HG03108 (cell line): ENCODE measurements at regions not wholly inside any gene's neighbourhood (a gene's known extent, or its start where the extent isn't known, plus 50 kb on each side); places are given as distances from the start of the nearest gene placed in this dataset.

Experiments
- ATAC-seq: cut with Tn5 transposase; IDR thresholded peaks from one replicate; pipeline ENCODE4 v1.9.1; 2021; ENCODE audit warnings: moderate library complexity; ENCODE audit not compliant: unreplicated experiment

- ATAC-seq: no peak
These were observed 488.0 kb upstream of the B3GALT2 start for GRCh38 chr1:193674292-193674944.

GRCh38 chr1:193666485-193667083, 480.2 kb upstream of the B3GALT2 start:
- no peak for ATAC-seq

- ATAC-seq: no peak
These were observed 477.6 kb upstream of the B3GALT2 start for GRCh38 chr1:193663965-193664364.

- ATAC-seq: no peak
These were observed 475.6 kb upstream of the B3GALT2 start for GRCh38 chr1:193662030-193662429.

- ATAC-seq: no peak
These were observed 475.0 kb upstream of the B3GALT2 start for GRCh38 chr1:193661385-193661784.

GRCh38 chr1:193660428-193660827, 474.0 kb upstream of the B3GALT2 start:
- ATAC-seq: no peak

- no peak for ATAC-seq
These were observed 472.3 kb upstream of the B3GALT2 start for GRCh38 chr1:193658691-193659090.

GRCh38 chr1:193658081-193658480, 471.7 kb upstream of the B3GALT2 start:
- no peak for ATAC-seq

GRCh38 chr1:193657552-193657951, 471.1 kb upstream of the B3GALT2 start:
- ATAC-seq: no peak

- no peak for ATAC-seq
These were observed 470.4 kb upstream of the B3GALT2 start for GRCh38 chr1:193656841-193657240.

- ATAC-seq: no peak
These were observed 468.7 kb upstream of the B3GALT2 start for GRCh38 chr1:193654951-193655735.

- ATAC-seq: no peak
These were observed 463.2 kb upstream of the B3GALT2 start for GRCh38 chr1:193649587-193649986.

- ATAC-seq: no peak
These were observed 448.5 kb upstream of the B3GALT2 start for GRCh38 chr1:193634876-193635275.

- no peak for ATAC-seq
These were observed 448.1 kb upstream of the B3GALT2 start for GRCh38 chr1:193634470-193634869.

- ATAC-seq: no peak
These were observed 447.6 kb upstream of the B3GALT2 start for GRCh38 chr1:193633991-193634390.

GRCh38 chr1:193633093-193633492, 446.7 kb upstream of the B3GALT2 start:
- ATAC-seq: no peak

- no peak for ATAC-seq
These were observed 444.9 kb upstream of the B3GALT2 start for GRCh38 chr1:193631306-193631705.

- ATAC-seq: no peak
These were observed 443.5 kb upstream of the B3GALT2 start for GRCh38 chr1:193629875-193630274.

- no peak for ATAC-seq
These were observed 440.3 kb upstream of the B3GALT2 start for GRCh38 chr1:193626695-193627094.

GRCh38 chr1:193625255-193625654, 438.8 kb upstream of the B3GALT2 start:
- ATAC-seq: no peak

GRCh38 chr1:193619911-193620310, 433.5 kb upstream of the B3GALT2 start:
- ATAC-seq: no peak

- ATAC-seq: no peak
These were observed 428.4 kb upstream of the B3GALT2 start for GRCh38 chr1:193614817-193615216.
